ENCODE measurements at regions not wholly inside any gene's neighbourhood (a gene's known extent, or its start where the extent isn't known, plus 50 kb on each side); places are given as distances from the start of the nearest gene placed in this dataset.
A peak's percentile ranks its signal among the peaks of the same experiment; 100 is the strongest.
"Not testable (repeated sequence)": the region's sequence is repeated elsewhere in the genome, so short reads cannot be mapped to it uniquely, and the experiment has no call there.

GRCh38 chr11:8768625-8769333, 86.2 kb downstream of the RPL27A start:
- no peak for TF ChIP-seq CTCF (IDR thresholded peaks at IDR 0.05; ENCODE audit: insufficient read depth, low read depth, low read length, missing control alignments)
- H3K4me3 ChIP-seq (ENCODE audit: low read depth, low read length): no peak overlapping the region
- no peak for DNase-seq (ENCODE audit: low read depth)

- no peak for DNase-seq (ENCODE audit: low read depth)
- no peak for TF ChIP-seq CTCF (IDR thresholded peaks at IDR 0.05; ENCODE audit: insufficient read depth, low read depth, low read length, missing control alignments)
- H3K4me3 ChIP-seq (ENCODE audit: low read depth, low read length): no peak overlapping the region
Observed at GRCh38 chr11:8772571-8773519, 90.3 kb downstream of the RPL27A start.

- H3K4me3 ChIP-seq (ENCODE audit: low read depth, low read length): no peak overlapping the region
- DNase-seq (ENCODE audit: low read depth): peak; percentile 43
- no peak for TF ChIP-seq CTCF (IDR thresholded peaks at IDR 0.05; ENCODE audit: insufficient read depth, low read depth, low read length, missing control alignments)
Observed at GRCh38 chr11:8773916-8774539, 91.4 kb downstream of the RPL27A start.

GRCh38 chr11:8774916-8775315, 92.3 kb downstream of the RPL27A start:
- DNase-seq (ENCODE audit: low read depth); H3K4me3 ChIP-seq (ENCODE audit: low read depth, low read length): not testable (repeated sequence)

- H3K4me3 ChIP-seq (ENCODE audit: low read depth, low read length): no peak overlapping the region
- no peak for TF ChIP-seq CTCF (IDR thresholded peaks at IDR 0.05; ENCODE audit: insufficient read depth, low read depth, low read length, missing control alignments)
- no peak for DNase-seq (ENCODE audit: low read depth)
Observed at GRCh38 chr11:8775332-8775731, 92.7 kb downstream of the RPL27A start.

GRCh38 chr11:8775734-8776133, 93.1 kb downstream of the RPL27A start:
- DNase-seq (ENCODE audit: low read depth): no peak
- no peak overlapping the region for H3K4me3 ChIP-seq (ENCODE audit: low read depth, low read length)
- no peak for TF ChIP-seq CTCF (IDR thresholded peaks at IDR 0.05; ENCODE audit: insufficient read depth, low read depth, low read length, missing control alignments)

- no peak overlapping the region for H3K4me3 ChIP-seq (ENCODE audit: low read depth, low read length)
- no peak for DNase-seq (ENCODE audit: low read depth)
- TF ChIP-seq CTCF (IDR thresholded peaks at IDR 0.05; ENCODE audit: insufficient read depth, low read depth, low read length, missing control alignments): no peak
Observed at GRCh38 chr11:8776209-8776608, 93.6 kb downstream of the RPL27A start.
